ENCODE measurements at regions not wholly inside any gene's neighbourhood (a gene's known extent, or its start where the extent isn't known, plus 50 kb on each side); places are given as distances from the start of the nearest gene placed in this dataset.

DNA sequence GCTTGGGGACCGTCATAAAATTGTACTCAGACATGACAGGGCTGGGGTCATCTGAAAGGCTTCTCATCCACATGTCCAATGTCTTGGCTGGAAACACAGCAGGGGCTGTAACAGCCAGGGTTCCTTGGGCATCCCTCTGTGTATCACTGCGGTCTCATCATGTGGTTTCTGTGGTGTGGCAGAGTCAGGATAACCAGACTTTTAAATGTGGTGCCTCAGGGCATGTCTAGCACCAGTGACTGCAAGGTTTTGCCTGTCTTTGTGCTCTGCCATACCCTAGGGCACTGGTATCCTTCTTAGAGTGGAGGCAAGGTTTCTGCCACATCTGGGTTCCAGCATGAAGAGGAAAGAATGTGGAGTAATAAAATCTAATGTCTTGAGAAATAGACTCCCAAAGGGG lies 124.2 kb downstream of the PLEKHG1 start:
- H3K79me2 ChIP-seq = peaks cover 7% of the 10 kb centered on the region
- 72% methylated on average over 2 of the region's 2 CpGs for WGBS (ENCODE audit: low lambda C conversion rate, missing lambda C conversion rate)
- H3K4me1 ChIP-seq (ENCODE audit: insufficient read depth) = peaks cover 10% of the 10 kb centered on the region
- no peak overlapping the region for H3K4me2 ChIP-seq
- no peak for DNase-seq (ENCODE audit: low spot score)
- no peak overlapping the region for H3K4me3 ChIP-seq
- no peaks in the 10 kb centered on the region for H3K9me3 ChIP-seq (ENCODE audit: low read depth)
- TF ChIP-seq EZH2phosphoT487 (IDR thresholded peaks at IDR 0.05; ENCODE audit: low read depth, severe bottlenecking, unreplicated experiment) = no peak
- TF ChIP-seq, protein P1, sequence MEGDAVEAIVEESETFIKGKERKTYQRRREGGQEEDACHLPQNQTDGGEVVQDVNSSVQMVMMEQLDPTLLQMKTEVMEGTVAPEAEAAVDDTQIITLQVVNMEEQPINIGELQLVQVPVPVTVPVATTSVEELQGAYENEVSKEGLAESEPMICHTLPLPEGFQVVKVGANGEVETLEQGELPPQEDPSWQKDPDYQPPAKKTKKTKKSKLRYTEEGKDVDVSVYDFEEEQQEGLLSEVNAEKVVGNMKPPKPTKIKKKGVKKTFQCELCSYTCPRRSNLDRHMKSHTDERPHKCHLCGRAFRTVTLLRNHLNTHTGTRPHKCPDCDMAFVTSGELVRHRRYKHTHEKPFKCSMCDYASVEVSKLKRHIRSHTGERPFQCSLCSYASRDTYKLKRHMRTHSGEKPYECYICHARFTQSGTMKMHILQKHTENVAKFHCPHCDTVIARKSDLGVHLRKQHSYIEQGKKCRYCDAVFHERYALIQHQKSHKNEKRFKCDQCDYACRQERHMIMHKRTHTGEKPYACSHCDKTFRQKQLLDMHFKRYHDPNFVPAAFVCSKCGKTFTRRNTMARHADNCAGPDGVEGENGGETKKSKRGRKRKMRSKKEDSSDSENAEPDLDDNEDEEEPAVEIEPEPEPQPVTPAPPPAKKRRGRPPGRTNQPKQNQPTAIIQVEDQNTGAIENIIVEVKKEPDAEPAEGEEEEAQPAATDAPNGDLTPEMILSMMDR (IDR thresholded peaks at IDR 0.05; ENCODE audit: poor library complexity) = no peak
- no peak for TF ChIP-seq EZH2 (IDR thresholded peaks at IDR 0.05; ENCODE audit: borderline replicate concordance)
- no peak overlapping the region for H3K27ac ChIP-seq
- no peaks in the 10 kb centered on the region for H4K20me1 ChIP-seq (ENCODE audit: insufficient read depth, poor library complexity, severe bottlenecking)
- H3K9me2 ChIP-seq (replicated peaks; ENCODE audit: insufficient read depth) = no peaks in the 10 kb centered on the region
- no peaks in the 10 kb centered on the region for H3K27me3 ChIP-seq
- no peaks in the 10 kb centered on the region for H3K36me3 ChIP-seq (replicated peaks; ENCODE audit: insufficient read depth, low read depth)
- H2AFZ ChIP-seq = no peak overlapping the region

DNA sequence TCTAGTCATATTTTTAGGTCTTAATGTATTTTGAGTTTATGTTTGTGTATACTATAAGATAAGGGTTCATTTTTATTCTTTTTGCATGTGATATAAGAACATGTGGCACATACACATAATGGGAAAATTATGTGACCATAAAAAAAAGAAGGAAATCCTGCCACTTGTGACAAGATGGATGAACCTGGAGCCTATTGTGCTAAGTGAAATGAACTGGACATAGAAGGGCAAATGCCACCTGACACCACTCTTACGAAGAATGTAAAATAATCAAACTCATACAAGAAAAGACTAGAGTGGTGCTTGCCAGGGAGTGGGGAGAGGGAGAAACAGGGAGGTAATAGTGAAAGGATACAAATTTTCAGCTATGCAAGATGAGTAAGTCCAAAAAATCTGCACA lies 126.1 kb downstream of the PLEKHG1 start:
- Histone ChIP-seq H3K4me2 (no peak overlapping the region), H3K36me3 (replicated peaks; ENCODE audit: insufficient read depth, low read depth) (no peaks in the 10 kb centered on the region), H3K9me3 (ENCODE audit: low read depth) (no peaks in the 10 kb centered on the region), H3K9me2 (replicated peaks; ENCODE audit: insufficient read depth) (no peaks in the 10 kb centered on the region), H3K4me3 (no peak overlapping the region), H3K27me3 (no peaks in the 10 kb centered on the region), H3K79me2 (peaks cover 7% of the 10 kb centered on the region), H4K20me1 (ENCODE audit: insufficient read depth, poor library complexity, severe bottlenecking) (no peaks in the 10 kb centered on the region), H3K27ac (no peak overlapping the region), H3K4me1 (ENCODE audit: insufficient read depth) (peaks cover 4% of the 10 kb centered on the region), H2AFZ (no peak overlapping the region)
- TF ChIP-seq, protein P1 (IDR thresholded peaks at IDR 0.05; ENCODE audit: poor library complexity) = no peak
- TF ChIP-seq EZH2phosphoT487 (IDR thresholded peaks at IDR 0.05; ENCODE audit: low read depth, severe bottlenecking, unreplicated experiment) (no peak), EZH2 (IDR thresholded peaks at IDR 0.05; ENCODE audit: borderline replicate concordance) (no peak)
- no peak for DNase-seq (ENCODE audit: low spot score)
- 79% methylated on average over 1 of the region's 1 CpG for WGBS (ENCODE audit: low lambda C conversion rate, missing lambda C conversion rate)

DNA sequence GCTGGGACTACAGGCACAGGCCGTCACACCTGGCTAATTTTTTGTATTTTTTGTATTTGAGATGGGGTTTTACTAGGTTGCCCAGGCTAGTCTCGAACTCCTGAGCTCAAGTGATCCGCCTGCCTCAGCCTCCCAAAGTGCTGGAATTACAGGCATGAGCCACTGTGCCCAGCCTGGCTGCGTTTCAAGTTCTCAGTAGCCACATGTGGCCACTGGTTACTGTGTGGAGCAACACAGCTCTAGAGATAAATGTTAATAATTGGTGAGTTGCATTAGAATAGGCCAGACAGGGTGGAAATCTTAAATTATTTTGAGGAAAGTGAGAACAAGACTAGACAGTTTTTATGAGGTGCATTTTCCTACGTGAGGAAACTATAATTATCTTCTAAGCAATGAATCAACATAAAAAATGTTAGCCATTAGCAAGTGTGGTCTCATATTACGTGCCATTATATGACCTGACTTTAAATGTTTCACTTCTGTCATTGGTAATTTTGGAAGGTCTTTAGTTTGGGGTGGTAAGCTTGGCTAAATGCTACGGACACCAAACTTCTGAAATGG lies 129.6 kb downstream of the PLEKHG1 start:
- H3K36me3 ChIP-seq (replicated peaks; ENCODE audit: insufficient read depth, low read depth) = no peaks in the 10 kb centered on the region
- H3K9me3 ChIP-seq (ENCODE audit: low read depth) = no peaks in the 10 kb centered on the region
- TF ChIP-seq, protein P1 (IDR thresholded peaks at IDR 0.05; ENCODE audit: poor library complexity) = no peak
- TF ChIP-seq EZH2 (IDR thresholded peaks at IDR 0.05; ENCODE audit: borderline replicate concordance) (no peak), EZH2phosphoT487 (IDR thresholded peaks at IDR 0.05; ENCODE audit: low read depth, severe bottlenecking, unreplicated experiment) (no peak)
- H3K27ac ChIP-seq = no peak overlapping the region
- H3K4me3 ChIP-seq = no peak overlapping the region
- WGBS (ENCODE audit: low lambda C conversion rate, missing lambda C conversion rate) = 91% methylated on average over 7 of the region's 7 CpGs
- no peak for DNase-seq (ENCODE audit: low spot score)
- peaks cover 7% of the 10 kb centered on the region for H3K79me2 ChIP-seq
- H2AFZ ChIP-seq = no peak overlapping the region
- no peaks in the 10 kb centered on the region for H3K9me2 ChIP-seq (replicated peaks; ENCODE audit: insufficient read depth)
- H3K4me1 ChIP-seq (ENCODE audit: insufficient read depth) = no peaks in the 10 kb centered on the region
- H3K27me3 ChIP-seq = no peaks in the 10 kb centered on the region
- H3K4me2 ChIP-seq = no peak overlapping the region
- no peaks in the 10 kb centered on the region for H4K20me1 ChIP-seq (ENCODE audit: insufficient read depth, poor library complexity, severe bottlenecking)

Data from hepatocyte (in vitro differentiated cells).